ENCODE measurements at regions not wholly inside any gene's neighbourhood (a gene's known extent, or its start where the extent isn't known, plus 50 kb on each side); places are given as distances from the start of the nearest gene placed in this dataset.

- CTCF ChIA-PET: no interaction called here
Observed at GRCh38 chr4:124884316-124884715, 171.8 kb upstream of the ANKRD50 start.

DNA sequence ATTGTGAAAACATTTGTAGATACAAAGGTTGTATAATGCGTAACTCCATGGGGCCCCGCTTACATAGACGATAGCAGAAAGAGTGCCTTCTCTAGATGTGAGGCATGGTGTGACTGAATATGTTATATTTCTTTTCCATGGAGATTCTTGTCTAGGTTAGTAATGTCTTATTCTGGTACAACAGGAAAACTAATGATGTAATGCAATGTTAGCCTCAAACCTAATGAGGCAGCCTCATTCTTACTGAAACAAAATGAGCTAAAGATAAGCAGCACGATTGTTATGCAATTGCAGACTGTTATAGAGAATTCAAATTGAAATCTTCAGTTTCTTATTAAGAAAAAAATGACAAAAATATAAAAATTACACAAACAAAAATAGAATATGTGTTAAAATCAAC lies 171.1 kb upstream of the ANKRD50 start:
- CTCF ChIA-PET: no interaction called here
- ATAC-seq (no peak), DNase-seq (ENCODE audit: low read depth, low spot score) (no peak)
- no peak overlapping the region for H3K27ac ChIP-seq (ENCODE audit: low read depth, low read length)
- no TSS peak for BruUV-seq (replicated peaks)
- no peak overlapping the region for H3K4me2 ChIP-seq (ENCODE audit: low read length)
- no peaks in the 10 kb centered on the region for H3K9me3 ChIP-seq (ENCODE audit: control insufficient read depth in 1 of 2, insufficient read depth in 1 of 2, low read depth in 1 of 2, low read length in 2 of 2)
- H3K27me3 ChIP-seq (ENCODE audit: insufficient read depth, low read length): no peaks in the 10 kb centered on the region
- intact Hi-C loops (cut with micrococcal nuclease): no loop called here
- H3K4me3 ChIP-seq (replicated peaks in 1 of 2; ENCODE audit: low read depth in 1 of 2, low read length in 2 of 2): no peak overlapping the region
- POLR2A ChIA-PET: no interaction called here
- RAD21 ChIA-PET (ENCODE audit: low non-redundant PET in 1 of 2, low total read pairs in 2 of 2, uncharacterized antibody in 2 of 2, unreplicated experiment in 2 of 2): no interaction called here
- no peaks in the 10 kb centered on the region for H3K36me3 ChIP-seq (ENCODE audit: control insufficient read depth in 1 of 2, insufficient read depth in 2 of 2, low read length in 2 of 2)
- H4K20me1 ChIP-seq (ENCODE audit: insufficient read depth): no peaks in the 10 kb centered on the region
- H3K79me2 ChIP-seq (ENCODE audit: insufficient read depth, low read length): no peaks in the 10 kb centered on the region
- H3K9ac ChIP-seq (ENCODE audit: low read length): no peak overlapping the region
- H3K4me1 ChIP-seq (ENCODE audit: control insufficient read depth in 1 of 2, insufficient read depth in 2 of 2, low read length in 2 of 2): no peaks in the 10 kb centered on the region
- H2AFZ ChIP-seq (ENCODE audit: low read depth, low read length, poor library complexity, severe bottlenecking): no peak overlapping the region
- no peaks in the 10 kb centered on the region; the same call in 1 of the 2 replicates for H3K9me2 ChIP-seq (ENCODE audit: insufficient read depth)
- TF ChIP-seq JUND (IDR thresholded peaks at IDR 0.05) (no peak), SRF (IDR thresholded peaks at IDR 0.05; ENCODE audit: low read depth) (no peak), ELF1 (IDR thresholded peaks at IDR 0.05; ENCODE audit: borderline replicate concordance, low read depth) (no peak), CTCF (IDR thresholded peaks at IDR 0.05 in 2 of 3, conservative IDR thresholded peaks at IDR 0.05 in 1 of 3; ENCODE audit: borderline replicate concordance in 1 of 3, insufficient read depth in 1 of 3, low read depth in 2 of 3, low read length in 2 of 3) (no peak), FOSL1 (IDR thresholded peaks at IDR 0.05; ENCODE audit: low read depth) (no peak), POLR2AphosphoS5 (IDR thresholded peaks at IDR 0.05; ENCODE audit: low read depth, low read length) (no peak), POLR2A (IDR thresholded peaks at IDR 0.05; ENCODE audit: borderline replicate concordance, extremely low read depth, insufficient read depth, insufficient read length) (no peak)
- TF ChIP-seq, protein P1, sequence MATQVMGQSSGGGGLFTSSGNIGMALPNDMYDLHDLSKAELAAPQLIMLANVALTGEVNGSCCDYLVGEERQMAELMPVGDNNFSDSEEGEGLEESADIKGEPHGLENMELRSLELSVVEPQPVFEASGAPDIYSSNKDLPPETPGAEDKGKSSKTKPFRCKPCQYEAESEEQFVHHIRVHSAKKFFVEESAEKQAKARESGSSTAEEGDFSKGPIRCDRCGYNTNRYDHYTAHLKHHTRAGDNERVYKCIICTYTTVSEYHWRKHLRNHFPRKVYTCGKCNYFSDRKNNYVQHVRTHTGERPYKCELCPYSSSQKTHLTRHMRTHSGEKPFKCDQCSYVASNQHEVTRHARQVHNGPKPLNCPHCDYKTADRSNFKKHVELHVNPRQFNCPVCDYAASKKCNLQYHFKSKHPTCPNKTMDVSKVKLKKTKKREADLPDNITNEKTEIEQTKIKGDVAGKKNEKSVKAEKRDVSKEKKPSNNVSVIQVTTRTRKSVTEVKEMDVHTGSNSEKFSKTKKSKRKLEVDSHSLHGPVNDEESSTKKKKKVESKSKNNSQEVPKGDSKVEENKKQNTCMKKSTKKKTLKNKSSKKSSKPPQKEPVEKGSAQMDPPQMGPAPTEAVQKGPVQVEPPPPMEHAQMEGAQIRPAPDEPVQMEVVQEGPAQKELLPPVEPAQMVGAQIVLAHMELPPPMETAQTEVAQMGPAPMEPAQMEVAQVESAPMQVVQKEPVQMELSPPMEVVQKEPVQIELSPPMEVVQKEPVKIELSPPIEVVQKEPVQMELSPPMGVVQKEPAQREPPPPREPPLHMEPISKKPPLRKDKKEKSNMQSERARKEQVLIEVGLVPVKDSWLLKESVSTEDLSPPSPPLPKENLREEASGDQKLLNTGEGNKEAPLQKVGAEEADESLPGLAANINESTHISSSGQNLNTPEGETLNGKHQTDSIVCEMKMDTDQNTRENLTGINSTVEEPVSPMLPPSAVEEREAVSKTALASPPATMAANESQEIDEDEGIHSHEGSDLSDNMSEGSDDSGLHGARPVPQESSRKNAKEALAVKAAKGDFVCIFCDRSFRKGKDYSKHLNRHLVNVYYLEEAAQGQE (IDR thresholded peaks at IDR 0.05; ENCODE audit: low read depth): no peak

More at GRCh38 chr4:124884316-124884715, 171.8 kb upstream of the ANKRD50 start:
- intact Hi-C loops (cut with micrococcal nuclease): no loop called here
- ChIA-PET RAD21 (ENCODE audit: low non-redundant PET in 1 of 2, low total read pairs in 2 of 2, uncharacterized antibody in 2 of 2, unreplicated experiment in 2 of 2) (no interaction called here), POLR2A (interaction anchor here (0.6 kb wide), 1 partner anchor 32 kb away, joined by 4 read pairs; no protein-coding TSS in a partner anchor)
- Histone ChIP-seq H2AFZ (ENCODE audit: low read depth, low read length, poor library complexity, severe bottlenecking) (no peak overlapping the region), H3K9me2 (ENCODE audit: insufficient read depth) (no peaks in the 10 kb centered on the region; the same call in 1 of the 2 replicates), H3K4me1 (ENCODE audit: control insufficient read depth in 1 of 2, insufficient read depth in 2 of 2, low read length in 2 of 2) (no peaks in the 10 kb centered on the region), H3K36me3 (ENCODE audit: control insufficient read depth in 1 of 2, insufficient read depth in 2 of 2, low read length in 2 of 2) (no peaks in the 10 kb centered on the region), H3K27me3 (ENCODE audit: insufficient read depth, low read length) (no peaks in the 10 kb centered on the region), H3K4me3 (replicated peaks in 1 of 2; ENCODE audit: low read depth in 1 of 2, low read length in 2 of 2) (no peak overlapping the region), H3K9me3 (ENCODE audit: control insufficient read depth in 1 of 2, insufficient read depth in 1 of 2, low read depth in 1 of 2, low read length in 2 of 2) (no peaks in the 10 kb centered on the region), H3K79me2 (ENCODE audit: insufficient read depth, low read length) (no peaks in the 10 kb centered on the region), H3K27ac (ENCODE audit: low read depth, low read length) (no peak overlapping the region), H3K9ac (ENCODE audit: low read length) (no peak overlapping the region), H4K20me1 (ENCODE audit: insufficient read depth) (no peaks in the 10 kb centered on the region), H3K4me2 (ENCODE audit: low read length) (no peak overlapping the region)
- DNase-seq (ENCODE audit: low read depth, low spot score) (no peak), ATAC-seq (no peak)
- TF ChIP-seq POLR2AphosphoS5 (IDR thresholded peaks at IDR 0.05; ENCODE audit: low read depth, low read length) (no peak), SIN3A (IDR thresholded peaks at IDR 0.05; ENCODE audit: low read depth) (no peak), EZH2phosphoT487 (IDR thresholded peaks at IDR 0.05; ENCODE audit: borderline replicate concordance) (no peak), SRF (IDR thresholded peaks at IDR 0.05; ENCODE audit: low read depth) (no peak), EGR1 (IDR thresholded peaks at IDR 0.05; ENCODE audit: low read depth) (no peak)
- TF ChIP-seq, protein P2, sequence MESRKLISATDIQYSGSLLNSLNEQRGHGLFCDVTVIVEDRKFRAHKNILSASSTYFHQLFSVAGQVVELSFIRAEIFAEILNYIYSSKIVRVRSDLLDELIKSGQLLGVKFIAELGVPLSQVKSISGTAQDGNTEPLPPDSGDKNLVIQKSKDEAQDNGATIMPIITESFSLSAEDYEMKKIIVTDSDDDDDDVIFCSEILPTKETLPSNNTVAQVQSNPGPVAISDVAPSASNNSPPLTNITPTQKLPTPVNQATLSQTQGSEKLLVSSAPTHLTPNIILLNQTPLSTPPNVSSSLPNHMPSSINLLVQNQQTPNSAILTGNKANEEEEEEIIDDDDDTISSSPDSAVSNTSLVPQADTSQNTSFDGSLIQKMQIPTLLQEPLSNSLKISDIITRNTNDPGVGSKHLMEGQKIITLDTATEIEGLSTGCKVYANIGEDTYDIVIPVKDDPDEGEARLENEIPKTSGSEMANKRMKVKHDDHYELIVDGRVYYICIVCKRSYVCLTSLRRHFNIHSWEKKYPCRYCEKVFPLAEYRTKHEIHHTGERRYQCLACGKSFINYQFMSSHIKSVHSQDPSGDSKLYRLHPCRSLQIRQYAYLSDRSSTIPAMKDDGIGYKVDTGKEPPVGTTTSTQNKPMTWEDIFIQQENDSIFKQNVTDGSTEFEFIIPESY (IDR thresholded peaks at IDR 0.05; ENCODE audit: extremely low read depth, insufficient replicate concordance, low read length): no peak
- TF ChIP-seq, protein P3, sequence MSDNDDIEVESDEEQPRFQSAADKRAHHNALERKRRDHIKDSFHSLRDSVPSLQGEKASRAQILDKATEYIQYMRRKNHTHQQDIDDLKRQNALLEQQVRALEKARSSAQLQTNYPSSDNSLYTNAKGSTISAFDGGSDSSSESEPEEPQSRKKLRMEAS (IDR thresholded peaks at IDR 0.05): no peak
- no TSS peak for BruUV-seq (replicated peaks)

Data from HCT116 (cell line).